Stimulated activated CD4-positive, alpha-beta T cell treated with anti-CD3 and anti-CD28 coated beads, TNF-alpha, amount 100 ng/mL, for 1 hour (primary cell): ENCODE measurements at regions not wholly inside any gene's neighbourhood (a gene's known extent, or its start where the extent isn't known, plus 50 kb on each side); places are given as distances from the start of the nearest gene placed in this dataset.
"Not testable (repeated sequence)": the region's sequence is repeated elsewhere in the genome, so short reads cannot be mapped to it uniquely, and the experiment has no call there.

Source experiments
- DNase-seq, 3 donors: peaks; one replicate each; pipeline ENCODE4 v3.0.0-alpha.2; 2020; ENCODE audit warnings: low read depth in 3 of 3, low spot score in 1 of 3

DNA sequence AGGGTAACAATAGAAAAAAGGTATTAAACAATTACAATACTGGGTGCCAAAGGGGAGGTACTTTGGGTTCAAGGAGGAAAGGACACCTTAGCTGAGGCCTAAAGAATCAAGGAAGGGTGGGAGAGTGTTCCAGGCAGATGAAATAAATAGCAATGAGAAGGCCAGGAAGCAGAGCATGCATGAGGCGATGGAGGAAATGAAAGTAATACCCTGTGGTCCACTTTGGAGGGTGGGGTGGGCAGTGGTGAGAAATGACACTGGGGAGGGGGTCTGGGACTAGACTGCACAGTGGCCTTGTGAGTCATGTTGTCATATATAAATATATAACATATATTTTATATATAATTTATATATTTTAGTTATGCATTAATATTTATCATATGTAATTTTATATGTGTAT, 55.9 kb downstream of the BHLHE40 start:
- DNase-seq, result no peak

DNA sequence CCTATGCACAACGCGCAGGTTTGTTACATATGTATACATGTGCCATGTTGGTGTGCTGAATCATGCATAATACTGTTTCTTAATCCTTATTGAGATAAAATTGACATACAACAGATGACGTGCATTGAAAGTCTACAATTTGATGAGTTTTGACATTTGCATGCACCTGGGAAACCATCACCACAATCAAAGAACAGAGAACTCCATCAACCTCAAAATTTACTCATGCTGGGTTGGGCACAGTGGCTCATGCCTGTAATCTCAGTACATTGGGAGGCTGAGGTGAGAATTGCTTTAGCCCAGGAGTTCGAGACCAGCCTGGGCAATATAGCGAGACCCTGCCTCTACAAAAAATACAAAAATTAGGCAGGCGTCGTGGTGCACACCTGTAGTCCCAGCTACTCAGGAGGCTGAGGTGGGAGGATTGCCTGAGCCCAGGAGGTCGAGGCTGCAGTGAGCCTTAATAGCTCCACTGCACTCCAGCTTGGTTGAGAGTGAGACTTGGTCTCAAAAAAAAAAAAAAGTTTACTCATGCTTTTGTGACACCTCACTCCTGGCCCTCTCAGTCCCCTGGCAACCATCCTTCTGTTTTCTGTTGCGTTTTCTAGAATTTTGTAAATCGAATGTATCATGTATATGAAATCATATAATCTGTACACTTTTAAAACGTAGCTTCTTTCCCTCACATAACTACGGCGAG, 56.6 kb downstream of the BHLHE40 start:
- no peak for DNase-seq

DNA sequence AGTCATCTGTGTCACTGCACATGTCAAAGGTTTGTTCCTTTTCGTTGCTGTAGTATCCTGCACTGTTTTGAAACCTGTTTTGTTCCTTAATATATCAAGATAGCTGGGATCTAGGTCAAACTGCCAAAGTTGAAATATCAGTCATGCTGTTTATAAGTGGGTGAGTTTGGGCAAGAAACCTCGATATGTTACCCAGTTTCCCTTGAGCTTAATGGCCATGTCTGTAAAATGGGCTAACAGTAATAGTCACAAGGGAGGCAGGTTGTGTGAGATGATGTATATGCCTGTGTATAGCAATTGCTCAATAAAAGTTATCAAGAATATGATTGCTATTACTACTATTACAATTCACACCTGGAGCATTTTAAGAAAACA, 57.1 kb downstream of the BHLHE40 start:
- no peak for DNase-seq

DNA sequence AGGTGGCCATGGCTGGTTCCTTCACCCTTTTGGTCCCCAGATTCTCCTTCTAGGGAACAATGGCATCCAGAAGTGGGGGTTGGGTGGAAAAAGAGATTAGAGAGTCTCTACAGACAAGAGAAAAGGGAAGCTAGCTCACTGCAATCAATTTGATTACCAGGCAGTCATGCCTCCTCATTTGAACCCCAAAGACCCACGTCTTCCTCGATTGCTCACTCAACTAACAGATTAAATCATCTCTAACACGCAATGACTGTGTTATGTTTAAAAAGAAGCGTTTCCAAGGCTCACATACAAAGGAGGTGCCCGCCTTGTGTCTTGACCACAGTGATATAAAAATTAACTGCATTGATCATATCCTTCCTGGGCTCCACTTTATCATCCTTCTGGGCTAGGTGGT, 57.6 kb downstream of the BHLHE40 start:
- DNase-seq, result no peak

DNA sequence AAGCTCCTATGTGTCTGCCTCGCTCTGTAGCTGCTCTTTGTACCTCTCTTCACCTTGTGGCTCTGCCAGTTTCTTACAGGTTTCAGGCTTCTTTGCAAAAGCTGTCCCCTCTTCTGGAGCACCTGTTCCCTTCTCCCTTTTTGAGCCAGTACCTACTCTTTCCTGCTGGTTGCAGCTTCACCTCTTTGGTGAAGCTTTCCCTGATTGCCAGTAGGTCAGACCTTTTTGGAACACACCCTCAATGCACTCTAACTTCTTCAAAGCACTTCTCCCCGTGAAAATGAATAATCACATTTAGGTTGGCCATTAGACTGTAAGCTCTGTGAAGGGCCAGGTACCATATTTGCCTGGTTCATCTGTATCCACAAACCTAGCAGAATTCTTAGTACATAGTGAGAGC, 60.3 kb downstream of the BHLHE40 start:
- no peak for DNase-seq

DNA sequence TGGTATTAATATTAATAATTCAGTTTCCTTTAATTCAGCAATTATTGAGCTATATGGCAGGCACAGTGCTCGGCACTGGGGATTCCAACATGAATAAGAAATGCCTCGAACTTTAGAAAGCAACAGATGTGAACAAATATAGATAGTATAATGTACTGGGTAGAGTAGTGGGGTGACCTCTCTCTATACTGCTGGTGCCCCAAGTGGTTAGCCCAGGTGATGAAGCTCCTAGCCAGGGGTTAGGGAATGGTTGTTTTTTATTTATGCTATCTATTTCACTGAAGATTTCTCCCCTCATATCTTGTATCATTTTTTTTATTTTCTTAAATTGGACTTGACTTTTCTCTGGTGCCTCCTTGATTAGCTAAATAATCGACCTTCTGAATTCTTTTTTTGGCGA, 62.1 kb downstream of the BHLHE40 start:
- DNase-seq, result no peak

DNA sequence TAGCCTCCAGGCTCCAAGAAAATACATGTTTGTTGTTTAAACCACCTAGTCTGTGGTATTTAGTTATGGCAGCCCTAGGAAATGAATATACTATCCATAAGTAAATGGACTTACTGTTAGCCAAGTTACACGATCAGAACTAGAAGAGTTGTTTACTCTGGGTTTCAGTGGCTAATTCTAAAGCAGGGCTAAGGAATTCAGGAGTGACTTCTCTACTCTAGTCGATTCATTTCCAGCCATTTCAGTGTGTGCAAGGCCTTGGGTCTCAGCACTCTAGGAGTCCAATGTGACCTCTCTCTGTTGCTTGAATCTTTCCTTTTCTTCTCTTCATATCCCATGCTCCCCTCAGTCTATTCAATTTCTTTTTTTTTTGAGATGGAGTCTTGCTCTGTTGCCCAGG, 66.7 kb downstream of the BHLHE40 start:
- DNase-seq, result no peak

DNA sequence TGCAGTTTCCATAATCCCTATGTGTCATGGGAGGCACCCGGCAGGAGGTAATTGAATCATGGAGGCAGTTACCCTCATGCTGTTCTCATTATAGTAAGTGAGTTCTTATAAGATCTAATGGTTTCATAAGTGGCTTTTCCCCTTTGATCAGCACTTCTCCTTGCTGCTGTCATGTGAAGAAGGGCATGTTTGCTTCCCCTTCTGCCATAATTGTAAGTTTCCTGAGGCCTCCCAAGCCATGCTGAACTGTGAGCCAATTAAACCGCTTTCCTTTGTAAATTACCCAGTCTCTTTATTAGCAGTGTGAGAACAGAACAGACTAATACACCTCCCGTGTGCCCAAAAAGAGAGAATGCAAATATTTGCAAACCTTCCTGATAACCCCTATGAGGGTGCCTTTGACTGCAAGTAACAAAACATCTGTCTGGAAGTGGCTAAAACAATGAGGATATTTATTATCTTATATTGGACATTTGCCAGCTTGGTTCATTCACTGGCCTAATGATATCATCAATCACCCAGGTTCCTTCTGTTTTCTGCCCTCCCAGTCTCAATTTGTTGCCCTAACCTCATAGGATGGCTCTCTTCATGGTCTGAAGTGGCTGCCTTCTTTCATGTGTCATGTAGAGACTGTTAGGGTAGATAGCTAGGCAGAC, 68.7 kb downstream of the BHLHE40 start:
- no peak for DNase-seq

DNA sequence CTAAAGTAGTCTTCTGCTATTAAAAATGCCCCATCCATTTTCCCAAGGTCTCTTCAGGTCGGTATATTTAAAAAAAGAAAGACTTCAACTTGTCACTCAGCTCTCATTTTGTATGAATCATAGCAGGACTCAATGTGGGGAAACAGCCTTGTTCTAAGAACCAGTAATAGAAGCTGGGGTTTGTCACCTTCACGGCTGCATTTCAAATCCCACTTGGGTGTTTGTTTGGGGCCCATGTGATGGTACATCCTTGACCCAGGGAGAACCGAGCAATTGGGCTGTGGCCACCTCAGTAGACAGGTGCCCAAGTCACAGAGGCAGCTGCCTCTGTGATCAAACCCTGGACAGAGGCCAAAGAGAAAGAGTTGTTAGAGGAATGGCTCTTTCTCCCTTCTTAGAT, 70.3 kb upstream of the ARL8B start:
- no peak for DNase-seq

DNA sequence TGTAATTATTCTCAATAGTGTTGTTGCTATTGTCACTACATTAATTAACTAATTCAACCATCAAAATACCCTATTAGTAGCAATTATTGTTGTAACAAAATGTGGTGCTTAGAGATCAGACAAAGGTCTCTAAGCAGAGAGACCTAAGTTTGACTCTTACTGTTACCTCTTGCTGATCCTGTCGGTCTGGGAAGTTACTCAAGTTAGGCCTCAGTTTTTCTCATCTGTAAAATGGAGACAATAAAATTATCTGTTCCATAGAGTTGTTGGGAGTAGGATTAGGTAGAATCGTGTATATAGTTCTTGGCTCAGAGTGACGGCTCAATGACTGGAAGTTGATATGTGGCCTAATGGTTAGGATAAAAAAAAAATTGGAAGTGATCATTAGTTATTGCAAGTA, 69.8 kb upstream of the ARL8B start:
- no peak for DNase-seq

DNA sequence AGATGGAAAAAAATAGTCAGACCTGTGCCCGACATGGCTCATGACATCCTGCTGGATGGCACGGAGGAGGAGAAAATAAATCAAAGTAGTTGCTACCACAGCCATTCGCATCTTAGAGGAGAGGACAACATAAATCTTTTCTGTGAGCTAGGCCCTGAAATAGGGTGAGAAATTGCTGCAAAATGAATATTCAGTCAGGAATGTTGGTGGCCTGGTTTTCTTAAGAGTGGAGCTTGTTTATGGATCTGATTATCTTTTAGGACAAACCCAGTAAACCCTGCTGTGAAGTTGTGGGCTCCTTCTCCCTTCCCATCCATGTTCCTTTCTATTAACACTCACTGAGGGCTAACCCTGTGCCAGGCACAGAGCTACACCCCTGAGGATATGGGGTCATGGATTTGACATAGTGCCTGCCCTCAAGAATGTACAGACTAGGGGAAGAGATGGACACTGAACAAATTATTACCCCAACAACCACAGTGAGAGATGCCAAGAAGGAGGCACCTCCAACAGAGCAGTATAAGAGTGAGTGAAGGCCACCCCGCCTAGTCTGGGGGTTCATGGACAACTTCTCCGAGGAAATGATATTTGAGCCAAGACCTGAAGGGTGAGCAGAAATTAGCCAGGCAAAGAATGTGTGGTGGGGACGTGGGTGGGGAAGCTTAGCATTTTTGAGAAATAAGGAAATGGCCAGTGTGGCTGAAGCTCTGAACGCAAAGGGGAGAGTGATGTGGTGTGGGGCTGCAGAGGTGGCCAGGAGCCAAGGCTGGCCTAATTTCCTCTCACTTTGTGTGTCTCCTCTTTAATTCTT, 68.9 kb upstream of the ARL8B start:
- DNase-seq, result no peak

DNA sequence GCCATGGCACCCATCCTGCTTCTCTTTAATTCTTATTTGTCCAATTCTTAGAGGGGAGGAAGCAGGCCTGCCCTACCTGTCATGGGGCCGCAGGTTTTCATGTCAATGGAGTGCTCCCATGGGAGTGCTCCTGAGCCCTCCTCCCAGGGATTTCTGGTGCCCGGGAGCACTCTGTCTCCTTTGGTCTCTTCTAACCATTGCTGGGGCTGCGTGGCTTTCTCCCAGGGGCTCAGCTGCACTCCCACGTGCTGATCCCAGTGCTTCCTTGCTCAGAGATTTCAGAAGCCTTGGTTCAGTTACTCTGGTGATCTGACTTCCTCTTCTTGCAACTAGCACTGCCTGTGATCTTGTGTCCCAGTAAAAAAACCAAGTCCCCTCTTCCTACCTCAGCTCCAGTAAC, 68.0 kb upstream of the ARL8B start:
- DNase-seq, result no peak

DNA sequence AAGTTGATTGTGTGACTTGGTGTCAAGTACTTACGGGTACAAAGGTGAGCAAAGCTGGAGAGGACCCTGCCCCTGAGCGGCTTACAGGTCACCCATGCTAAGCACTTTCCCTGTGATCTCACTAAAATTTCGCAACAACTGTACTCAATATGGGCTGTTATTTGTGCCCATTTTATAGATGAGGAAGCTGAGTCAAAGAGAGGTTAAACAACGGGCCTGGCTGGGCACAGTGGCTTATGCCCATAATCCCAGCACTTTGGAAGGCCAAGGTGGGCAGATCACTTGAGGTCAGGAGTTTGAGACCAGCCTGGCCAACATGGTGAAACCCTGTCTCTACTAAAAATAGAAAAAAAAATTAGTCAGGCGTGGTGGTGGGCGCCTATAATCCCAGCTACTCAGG, 67.5 kb upstream of the ARL8B start:
- not testable (repeated sequence) for DNase-seq

DNA sequence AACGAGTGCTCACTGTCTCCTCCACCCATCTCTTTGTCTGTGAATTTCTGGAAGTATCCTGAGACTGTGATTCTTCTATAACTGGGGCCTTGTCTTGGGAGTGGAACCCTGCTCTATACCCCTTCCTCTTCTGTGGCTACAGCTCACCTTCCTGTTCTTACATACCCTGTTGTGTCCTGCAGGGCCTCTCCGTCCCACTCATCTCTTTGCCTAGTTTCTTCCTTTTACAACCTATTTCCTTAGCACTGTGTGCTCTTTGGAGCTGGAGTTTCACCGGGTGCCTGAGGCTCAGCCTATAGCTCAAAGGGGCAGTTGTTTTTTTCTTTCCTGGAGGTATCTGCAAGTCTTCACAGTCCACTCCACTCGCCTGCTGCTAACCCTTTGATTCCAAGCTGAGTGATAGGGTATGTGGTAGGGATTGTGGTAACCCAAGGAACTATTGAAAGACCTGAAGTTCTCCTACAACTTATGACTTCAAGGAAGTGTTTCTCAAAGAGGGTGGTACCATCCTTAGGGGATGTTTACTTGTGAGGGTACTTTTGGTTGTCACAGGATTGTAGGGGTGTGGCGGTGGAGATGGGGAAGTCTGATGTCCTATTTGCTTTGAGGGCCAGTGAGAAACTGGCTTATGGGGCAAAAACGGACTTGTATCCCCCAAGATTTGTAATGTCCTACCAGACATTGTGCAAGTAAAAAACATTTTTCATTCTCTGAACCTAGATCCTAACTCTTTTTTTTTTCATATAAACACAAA, 66.6 kb upstream of the ARL8B start:
- DNase-seq, result no peak

DNA sequence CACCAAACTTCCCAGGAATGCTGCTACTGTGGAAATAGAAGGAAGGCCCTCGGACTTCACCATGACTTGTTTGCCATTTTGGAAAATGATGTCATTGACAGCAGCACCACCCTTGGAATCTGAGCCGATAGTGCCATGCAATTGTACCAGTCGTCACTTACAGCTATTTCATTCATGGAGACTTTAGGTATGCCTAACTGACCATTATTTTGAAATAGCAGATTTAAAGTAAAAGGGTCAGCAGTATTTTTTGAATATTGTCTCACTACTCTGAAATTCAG, 66.0 kb upstream of the ARL8B start:
- no peak for DNase-seq

DNA sequence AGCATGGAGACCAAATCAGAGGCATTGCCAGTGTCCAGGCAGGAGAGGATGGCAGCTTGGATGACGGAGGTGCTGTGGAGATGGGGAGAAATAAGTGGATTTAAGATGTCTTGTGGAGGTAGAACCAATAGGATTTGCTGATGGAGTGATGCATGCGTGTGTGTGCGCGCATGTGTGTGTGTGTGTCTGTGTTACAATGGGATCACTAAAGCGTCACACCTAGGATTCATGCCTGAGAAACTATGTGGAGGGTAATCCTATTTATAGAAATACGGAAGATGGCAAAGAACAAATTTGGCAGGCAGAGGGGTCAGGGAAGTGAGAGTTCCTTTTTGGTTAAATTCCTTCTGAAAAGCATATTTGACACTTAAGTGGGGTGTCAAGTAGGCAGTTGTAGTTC, 64.8 kb upstream of the ARL8B start:
- DNase-seq, result no peak

DNA sequence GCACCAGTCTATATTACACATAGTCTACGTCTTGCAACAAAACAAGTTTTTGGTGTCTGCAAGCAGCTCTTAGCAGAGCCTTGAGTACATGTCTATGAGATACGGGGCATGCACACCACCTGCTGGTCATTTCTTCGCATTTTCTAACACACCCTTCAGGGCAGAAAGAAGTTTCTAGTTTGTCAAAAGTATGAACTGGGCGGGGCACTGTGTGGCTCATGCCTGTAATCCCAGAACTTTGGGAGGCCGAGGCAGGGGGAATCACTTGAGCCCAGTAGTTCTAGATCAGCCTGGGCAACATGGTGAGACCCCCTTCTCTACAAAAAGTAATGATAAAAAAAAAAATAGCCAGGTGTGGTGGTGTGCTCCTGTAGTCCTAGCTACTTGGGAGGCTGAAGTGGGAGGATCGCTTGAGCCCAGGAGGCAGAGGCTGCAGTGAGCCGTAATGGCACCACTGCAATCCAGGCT, 64.2 kb upstream of the ARL8B start:
- peak; percentile 25 to 47 (median 39) for DNase-seq

DNA sequence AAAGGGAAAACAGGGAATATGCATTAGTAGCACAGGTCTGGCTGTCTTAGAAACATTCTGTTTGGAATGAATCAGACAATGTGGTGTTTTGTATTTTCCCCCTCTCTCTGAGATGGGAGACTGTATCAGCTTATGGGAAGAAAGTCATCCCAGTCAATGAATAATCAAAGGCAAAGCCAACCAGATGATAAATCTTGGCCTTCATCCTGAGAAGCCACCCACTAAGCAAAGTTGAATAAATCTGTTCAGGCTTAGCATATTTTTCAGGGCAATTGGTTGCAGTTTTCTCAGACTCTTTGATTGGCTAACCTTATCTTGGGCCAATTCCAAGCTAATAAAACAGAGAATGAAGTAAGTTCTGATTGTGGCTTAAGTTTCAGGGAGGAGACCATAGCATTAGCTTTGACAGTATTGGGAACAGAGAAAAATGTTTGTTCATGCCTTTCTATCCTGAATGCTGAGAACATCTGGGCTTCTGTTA, 63.6 kb upstream of the ARL8B start:
- DNase-seq, result no peak

DNA sequence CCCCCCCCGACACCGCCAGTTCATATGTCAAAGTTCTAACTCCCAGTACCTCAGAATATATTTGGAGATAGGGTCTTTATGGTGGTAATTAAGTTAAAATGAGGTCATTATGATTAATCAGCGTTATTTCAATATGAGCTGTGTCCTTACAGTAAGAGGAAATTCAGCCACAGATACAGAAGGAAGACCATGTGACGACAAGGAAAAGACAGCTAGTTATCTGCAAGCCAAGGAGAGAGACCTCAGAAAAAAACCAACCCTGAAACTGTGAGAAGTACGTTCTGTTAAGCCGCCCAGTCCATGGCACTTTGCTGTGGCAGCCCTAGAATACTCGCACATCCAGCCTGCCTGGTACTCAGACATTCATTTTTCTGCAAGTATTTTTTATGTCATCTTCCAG, 62.3 kb upstream of the ARL8B start:
- DNase-seq, result no peak

DNA sequence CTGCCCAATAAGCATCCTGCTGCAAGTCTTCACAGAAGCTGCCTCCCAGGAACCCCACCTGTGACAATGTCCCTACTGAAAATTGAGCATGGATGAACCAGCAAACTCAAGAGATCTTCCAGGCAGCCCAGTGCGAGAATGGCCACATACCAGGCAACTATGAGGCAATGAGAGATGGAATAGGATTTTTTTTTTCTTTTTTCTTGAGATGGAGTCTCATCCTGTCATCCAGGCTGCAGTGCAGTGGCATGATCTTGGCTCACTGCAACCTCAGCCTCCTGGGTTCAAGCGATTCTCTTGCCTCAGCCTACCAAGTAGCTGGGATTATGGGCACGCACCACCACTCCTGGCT, 60.9 kb upstream of the ARL8B start:
- no peak for DNase-seq

DNA sequence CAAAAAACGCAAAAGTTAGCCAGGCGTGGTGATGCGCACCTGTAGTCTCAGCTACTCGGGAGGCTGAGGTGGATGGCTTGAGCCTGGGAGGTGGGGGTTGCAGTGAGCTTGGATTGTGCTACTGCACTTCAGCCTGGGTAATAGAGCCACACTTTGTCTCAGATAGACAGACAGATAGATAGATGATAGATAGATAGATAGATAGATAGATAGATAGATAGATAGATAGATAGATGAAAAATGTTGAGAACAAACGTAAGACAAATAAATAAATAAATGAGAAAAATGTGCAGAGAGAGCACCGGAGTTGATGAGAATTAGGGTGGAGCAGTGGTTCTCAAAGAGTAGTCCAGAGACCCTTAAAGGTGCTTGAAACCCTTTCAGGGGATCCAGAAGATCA, 58.4 kb upstream of the ARL8B start:
- no peak for DNase-seq

DNA sequence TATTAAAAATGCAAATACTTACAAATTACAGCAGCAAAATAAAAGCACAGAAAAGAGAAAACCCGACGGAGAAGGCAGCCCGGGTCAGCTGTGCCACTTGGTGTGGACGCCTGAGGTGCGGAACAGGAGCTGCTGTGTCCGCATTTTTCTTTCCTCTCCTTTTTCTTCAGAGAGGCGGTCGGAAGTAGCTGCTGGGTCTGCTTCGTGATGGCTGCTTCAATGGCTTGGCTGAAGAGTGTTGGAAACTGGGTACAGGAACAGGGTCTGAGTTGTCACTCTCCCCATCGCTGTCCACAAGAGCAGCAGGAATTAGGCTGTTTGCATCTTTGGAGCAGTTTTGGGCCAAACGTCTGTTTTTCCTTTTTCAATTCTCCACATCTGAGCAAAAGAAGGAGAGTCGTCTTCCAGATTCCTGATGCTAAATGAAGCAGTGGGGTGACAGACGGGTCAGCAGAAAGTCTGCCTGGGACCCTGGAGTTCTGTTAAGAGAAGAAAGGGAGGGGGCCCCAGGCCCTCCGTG, 53.5 kb upstream of the ARL8B start:
- DNase-seq, result no peak
